ENCODE measurements at regions not wholly inside any gene's neighbourhood (a gene's known extent, or its start where the extent isn't known, plus 50 kb on each side); places are given as distances from the start of the nearest gene placed in this dataset.
A peak's percentile ranks its signal among the peaks of the same experiment; 100 is the strongest.

GRCh38 chr10:111522141-111522540 is 445.3 kb downstream of the ADRA2A start:
- DNase-seq = no peak

- no peak for DNase-seq
These were observed 445.7 kb downstream of the ADRA2A start for GRCh38 chr10:111522551-111522950.

- no peak for DNase-seq
These were observed 446.2 kb downstream of the ADRA2A start for GRCh38 chr10:111523016-111523415.

- DNase-seq = no peak
These were observed 447.3 kb downstream of the ADRA2A start for GRCh38 chr10:111524134-111524533.

- DNase-seq = no peak
These were observed 448.9 kb downstream of the ADRA2A start for GRCh38 chr10:111525696-111526095.

GRCh38 chr10:111531690-111532089 is 454.9 kb downstream of the ADRA2A start:
- no peak for DNase-seq

- DNase-seq = no peak
These were observed 455.3 kb downstream of the ADRA2A start for GRCh38 chr10:111532139-111532538.

GRCh38 chr10:111539246-111539645 is 462.4 kb downstream of the ADRA2A start:
- no peak for DNase-seq

GRCh38 chr10:111543854-111544253 is 467.0 kb downstream of the ADRA2A start:
- no peak for DNase-seq

GRCh38 chr10:111545861-111546605 is 469.2 kb downstream of the ADRA2A start:
- no peak for DNase-seq

GRCh38 chr10:111548084-111548726 is 471.4 kb downstream of the ADRA2A start:
- no peak for DNase-seq

- DNase-seq = no peak
These were observed 474.2 kb downstream of the ADRA2A start for GRCh38 chr10:111551001-111551400.

- DNase-seq = no peak
These were observed 479.8 kb downstream of the ADRA2A start for GRCh38 chr10:111556666-111557065.

GRCh38 chr10:111558211-111558610 is 481.4 kb downstream of the ADRA2A start:
- DNase-seq = no peak

GRCh38 chr10:111560027-111560426 is 483.2 kb downstream of the ADRA2A start:
- DNase-seq = no peak

- DNase-seq = no peak
These were observed 484.3 kb downstream of the ADRA2A start for GRCh38 chr10:111561124-111561523.

GRCh38 chr10:111565542-111565941 is 488.7 kb downstream of the ADRA2A start:
- no peak for DNase-seq

- no peak for DNase-seq
These were observed 501.2 kb downstream of the ADRA2A start for GRCh38 chr10:111578076-111578475.

GRCh38 chr10:111579473-111579872 is 502.6 kb downstream of the ADRA2A start:
- DNase-seq = no peak

GRCh38 chr10:111590703-111591102 is 513.9 kb downstream of the ADRA2A start:
- no peak for DNase-seq

GRCh38 chr10:111593578-111593977 is 516.7 kb downstream of the ADRA2A start:
- DNase-seq = no peak

- no peak for DNase-seq
These were observed 518.3 kb downstream of the ADRA2A start for GRCh38 chr10:111595173-111595572.

- DNase-seq = peak; percentile 14
These were observed 521.7 kb downstream of the ADRA2A start for GRCh38 chr10:111598433-111599059.

GRCh38 chr10:111599943-111600342 is 523.1 kb downstream of the ADRA2A start:
- no peak for DNase-seq
